WTC11 (cell line): ENCODE measurements at regions not wholly inside any gene's neighbourhood (a gene's known extent, or its start where the extent isn't known, plus 50 kb on each side); places are given as distances from the start of the nearest gene placed in this dataset.

Experiments
- ATAC-seq: fragments of 200-7000 bp; cut with Tn5 transposase; 2 replicates; pipeline ENCODE4 v1.10.0; 2021; ENCODE audit warnings: mild to moderate bottlenecking, moderate library complexity
- CTCF ChIA-PET: fragments of 300-600 bp; sonication (Branson Sonifier 250); formaldehyde crosslinking; loops from one replicate; lab custom pipeline; 2021; ENCODE audit warnings: antibody characterized with exemption; lab: Charles Lee
- POLR2A ChIA-PET: fragments of 350-600 bp; sonication (Branson Sonifier 250); formaldehyde crosslinking; loops from one replicate; lab custom pipeline; 2021; ENCODE audit warnings: antibody characterized with exemption; lab: Charles Lee
- DNase-seq: peaks from one replicate; pipeline ENCODE4 v3.0.0; 2021; ENCODE audit warnings: low spot score
- H3K27ac Mint-ChIP-seq: 2 replicates; pipeline ENCODE4 v1.8.0; 2021; ENCODE audit warnings: mixed read lengths
- H3K27me3 Mint-ChIP-seq: 2 replicates; pipeline ENCODE4 v1.8.0; 2021; ENCODE audit warnings: low read depth, mild to moderate bottlenecking, moderate library complexity, mixed read lengths
- H3K36me3 Mint-ChIP-seq: 2 replicates; pipeline ENCODE4 v1.8.0; 2021; ENCODE audit warnings: mixed read lengths
- H3K4me1 Mint-ChIP-seq: 2 replicates; pipeline ENCODE4 v1.8.0; 2022; ENCODE audit warnings: mixed read lengths
- H3K4me3 Mint-ChIP-seq: 2 replicates; pipeline ENCODE4 v1.8.0; 2021; ENCODE audit warnings: mild to moderate bottlenecking, moderate library complexity, mixed read lengths
- H3K9me3 Mint-ChIP-seq: 2 replicates; pipeline ENCODE4 v1.8.0; 2021; ENCODE audit warnings: mixed read lengths
- ATF1 ChIP-seq: sonication (generic); formaldehyde crosslinking; IDR thresholded peaks from 2 replicates; pipeline ENCODE4 v1.8.1; 2023; ENCODE audit warnings: mild to moderate bottlenecking, moderate library complexity, missing genetic modification reagents
- ELF4 ChIP-seq: sonication (generic); formaldehyde crosslinking; IDR thresholded peaks from 2 replicates; pipeline ENCODE4 v1.8.1; 2022; ENCODE audit warnings: low read depth, mild to moderate bottlenecking, moderate library complexity, missing genetic modification reagents
- ETV6 ChIP-seq: sonication (generic); formaldehyde crosslinking; IDR thresholded peaks from 2 replicates; pipeline ENCODE4 v1.8.1; 2022; ENCODE audit warnings: mild to moderate bottlenecking, missing genetic modification reagents
- FOXP1 ChIP-seq: sonication (generic); formaldehyde crosslinking; IDR thresholded peaks from 2 replicates; pipeline ENCODE4 v1.8.0; 2022; ENCODE audit warnings: missing genetic modification reagents, mild to moderate bottlenecking, moderate library complexity, borderline replicate concordance
- GABPB1 ChIP-seq: sonication (generic); formaldehyde crosslinking; IDR thresholded peaks from 2 replicates; pipeline ENCODE4 v1.8.1; 2023; ENCODE audit warnings: mild to moderate bottlenecking, missing genetic modification reagents
- NFATC4 ChIP-seq: fragments of 250-450 bp; sonication (Bioruptor Pico); IDR thresholded peaks from 2 replicates; pipeline ENCODE4 v1.9.0; 2021; ENCODE audit warnings: mild to moderate bottlenecking
- NR3C1 ChIP-seq: sonication (generic); formaldehyde crosslinking; conservative IDR thresholded peaks from 2 replicates; pipeline ENCODE4 v1.8.1; 2023; ENCODE audit warnings: low read depth, mild to moderate bottlenecking, missing genetic modification reagents
- RORB ChIP-seq: fragments of 250-450 bp; sonication (Bioruptor Pico); IDR thresholded peaks from 2 replicates; pipeline ENCODE4 v1.9.0; 2021; ENCODE audit warnings: mild to moderate bottlenecking
- SMAD4 ChIP-seq: sonication (generic); formaldehyde crosslinking; IDR thresholded peaks from 2 replicates; pipeline ENCODE4 v1.8.0; 2022; ENCODE audit warnings: mild to moderate bottlenecking, missing genetic modification reagents
- SP1 ChIP-seq: sonication (generic); formaldehyde crosslinking; conservative IDR thresholded peaks from 2 replicates; pipeline ENCODE4 v1.8.1; 2022; ENCODE audit warnings: missing genetic modification reagents
- TEAD4 ChIP-seq: sonication (generic); formaldehyde crosslinking; IDR thresholded peaks from 2 replicates; pipeline ENCODE4 v1.8.0; 2022; ENCODE audit warnings: mild to moderate bottlenecking, missing genetic modification reagents
- ZBTB21 ChIP-seq: sonication (generic); formaldehyde crosslinking; IDR thresholded peaks from 2 replicates; pipeline ENCODE4 v1.8.1; 2023; ENCODE audit warnings: mild to moderate bottlenecking, missing genetic modification reagents, borderline replicate concordance
- ZNF121 ChIP-seq: sonication (generic); formaldehyde crosslinking; IDR thresholded peaks from 2 replicates; pipeline ENCODE4 v1.8.0; 2023; ENCODE audit warnings: missing genetic modification reagents
- ZNF671 ChIP-seq: fragments of 250-450 bp; sonication (Bioruptor Pico); IDR thresholded peaks from 2 replicates; pipeline ENCODE4 v1.8.0; 2021; ENCODE audit warnings: mild to moderate bottlenecking
- TF ChIP-seq, protein P1 (sequence below): fragments of 250-450 bp; sonication (Bioruptor Pico); IDR thresholded peaks from 2 replicates; pipeline ENCODE4 v1.9.0; 2021; ENCODE audit warnings: mild to moderate bottlenecking, borderline replicate concordance
- TF ChIP-seq, protein P2 (sequence below): fragments of 250-450 bp; sonication (Bioruptor Pico); IDR thresholded peaks from 2 replicates; pipeline ENCODE4 v1.9.0; 2021; ENCODE audit warnings: mild to moderate bottlenecking
- TF ChIP-seq, protein P3 (sequence below): sonication (generic); formaldehyde crosslinking; IDR thresholded peaks from 2 replicates; pipeline ENCODE4 v1.8.1; 2022; ENCODE audit warnings: low read depth, missing genetic modification reagents, borderline replicate concordance
- TF ChIP-seq, protein P4 (sequence below): fragments of 250-450 bp; sonication (Bioruptor Pico); IDR thresholded peaks from 2 replicates; pipeline ENCODE4 v2.1.2; 2022; ENCODE audit warnings: mild to moderate bottlenecking, moderate library complexity
- TF ChIP-seq, protein P5 (sequence below): sonication (generic); formaldehyde crosslinking; IDR thresholded peaks from 2 replicates; pipeline ENCODE4 v1.8.1; 2022; ENCODE audit warnings: mild to moderate bottlenecking, missing genetic modification reagents, moderate library complexity, borderline replicate concordance
- TF ChIP-seq, protein P6 (sequence below): sonication (generic); formaldehyde crosslinking; IDR thresholded peaks from 2 replicates; pipeline ENCODE4 v1.8.1; 2022; ENCODE audit warnings: missing genetic modification reagents, borderline replicate concordance
- TF ChIP-seq, protein P7 (sequence below): fragments of 250-450 bp; sonication (Bioruptor Pico); conservative IDR thresholded peaks from 2 replicates; pipeline ENCODE4 v1.9.0; 2021; ENCODE audit warnings: mild to moderate bottlenecking

DNA sequence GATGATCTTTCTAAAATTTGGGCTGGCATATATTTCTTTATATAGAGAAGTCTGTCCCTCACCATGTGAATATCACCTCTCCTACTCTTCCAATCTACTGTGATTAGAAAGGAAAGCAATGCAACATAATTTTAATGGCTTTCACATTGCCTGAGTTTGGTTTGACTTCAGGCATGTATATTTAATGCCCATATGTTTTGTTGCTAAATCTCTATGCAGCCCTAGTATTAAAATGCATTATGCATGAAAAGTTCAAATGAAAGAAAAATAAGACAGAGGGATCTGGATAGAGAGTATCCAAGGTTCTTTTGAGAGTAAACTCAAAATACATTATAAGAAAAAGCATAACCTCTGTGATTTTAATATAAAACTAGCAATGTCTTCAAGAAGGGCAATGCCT lies 518.3 kb downstream of the PRR16 start:
- no peak for ATAC-seq
- Mint-ChIP-seq H3K27me3 (no peaks in the 10 kb centered on the region), H3K4me1 (no peaks in the 10 kb centered on the region), H3K36me3 (no peaks in the 10 kb centered on the region), H3K4me3 (no peak overlapping the region), H3K9me3 (no peaks in the 10 kb centered on the region), H3K27ac (no peak overlapping the region)
- TF ChIP-seq, protein P1, sequence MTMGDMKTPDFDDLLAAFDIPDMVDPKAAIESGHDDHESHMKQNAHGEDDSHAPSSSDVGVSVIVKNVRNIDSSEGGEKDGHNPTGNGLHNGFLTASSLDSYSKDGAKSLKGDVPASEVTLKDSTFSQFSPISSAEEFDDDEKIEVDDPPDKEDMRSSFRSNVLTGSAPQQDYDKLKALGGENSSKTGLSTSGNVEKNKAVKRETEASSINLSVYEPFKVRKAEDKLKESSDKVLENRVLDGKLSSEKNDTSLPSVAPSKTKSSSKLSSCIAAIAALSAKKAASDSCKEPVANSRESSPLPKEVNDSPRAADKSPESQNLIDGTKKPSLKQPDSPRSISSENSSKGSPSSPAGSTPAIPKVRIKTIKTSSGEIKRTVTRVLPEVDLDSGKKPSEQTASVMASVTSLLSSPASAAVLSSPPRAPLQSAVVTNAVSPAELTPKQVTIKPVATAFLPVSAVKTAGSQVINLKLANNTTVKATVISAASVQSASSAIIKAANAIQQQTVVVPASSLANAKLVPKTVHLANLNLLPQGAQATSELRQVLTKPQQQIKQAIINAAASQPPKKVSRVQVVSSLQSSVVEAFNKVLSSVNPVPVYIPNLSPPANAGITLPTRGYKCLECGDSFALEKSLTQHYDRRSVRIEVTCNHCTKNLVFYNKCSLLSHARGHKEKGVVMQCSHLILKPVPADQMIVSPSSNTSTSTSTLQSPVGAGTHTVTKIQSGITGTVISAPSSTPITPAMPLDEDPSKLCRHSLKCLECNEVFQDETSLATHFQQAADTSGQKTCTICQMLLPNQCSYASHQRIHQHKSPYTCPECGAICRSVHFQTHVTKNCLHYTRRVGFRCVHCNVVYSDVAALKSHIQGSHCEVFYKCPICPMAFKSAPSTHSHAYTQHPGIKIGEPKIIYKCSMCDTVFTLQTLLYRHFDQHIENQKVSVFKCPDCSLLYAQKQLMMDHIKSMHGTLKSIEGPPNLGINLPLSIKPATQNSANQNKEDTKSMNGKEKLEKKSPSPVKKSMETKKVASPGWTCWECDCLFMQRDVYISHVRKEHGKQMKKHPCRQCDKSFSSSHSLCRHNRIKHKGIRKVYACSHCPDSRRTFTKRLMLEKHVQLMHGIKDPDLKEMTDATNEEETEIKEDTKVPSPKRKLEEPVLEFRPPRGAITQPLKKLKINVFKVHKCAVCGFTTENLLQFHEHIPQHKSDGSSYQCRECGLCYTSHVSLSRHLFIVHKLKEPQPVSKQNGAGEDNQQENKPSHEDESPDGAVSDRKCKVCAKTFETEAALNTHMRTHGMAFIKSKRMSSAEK = no peak
- TF ChIP-seq, protein P2, sequence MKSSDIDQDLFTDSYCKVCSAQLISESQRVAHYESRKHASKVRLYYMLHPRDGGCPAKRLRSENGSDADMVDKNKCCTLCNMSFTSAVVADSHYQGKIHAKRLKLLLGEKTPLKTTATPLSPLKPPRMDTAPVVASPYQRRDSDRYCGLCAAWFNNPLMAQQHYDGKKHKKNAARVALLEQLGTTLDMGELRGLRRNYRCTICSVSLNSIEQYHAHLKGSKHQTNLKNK (CRISPR knock-in tag) = no peak
- TF ChIP-seq, protein P3, sequence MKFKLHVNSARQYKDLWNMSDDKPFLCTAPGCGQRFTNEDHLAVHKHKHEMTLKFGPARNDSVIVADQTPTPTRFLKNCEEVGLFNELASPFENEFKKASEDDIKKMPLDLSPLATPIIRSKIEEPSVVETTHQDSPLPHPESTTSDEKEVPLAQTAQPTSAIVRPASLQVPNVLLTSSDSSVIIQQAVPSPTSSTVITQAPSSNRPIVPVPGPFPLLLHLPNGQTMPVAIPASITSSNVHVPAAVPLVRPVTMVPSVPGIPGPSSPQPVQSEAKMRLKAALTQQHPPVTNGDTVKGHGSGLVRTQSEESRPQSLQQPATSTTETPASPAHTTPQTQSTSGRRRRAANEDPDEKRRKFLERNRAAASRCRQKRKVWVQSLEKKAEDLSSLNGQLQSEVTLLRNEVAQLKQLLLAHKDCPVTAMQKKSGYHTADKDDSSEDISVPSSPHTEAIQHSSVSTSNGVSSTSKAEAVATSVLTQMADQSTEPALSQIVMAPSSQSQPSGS (CRISPR knock-in tag) = no peak
- TF ChIP-seq FOXP1 (no peak), ZBTB21 (CRISPR knock-in tag) (no peak)
- TF ChIP-seq, protein P4, sequence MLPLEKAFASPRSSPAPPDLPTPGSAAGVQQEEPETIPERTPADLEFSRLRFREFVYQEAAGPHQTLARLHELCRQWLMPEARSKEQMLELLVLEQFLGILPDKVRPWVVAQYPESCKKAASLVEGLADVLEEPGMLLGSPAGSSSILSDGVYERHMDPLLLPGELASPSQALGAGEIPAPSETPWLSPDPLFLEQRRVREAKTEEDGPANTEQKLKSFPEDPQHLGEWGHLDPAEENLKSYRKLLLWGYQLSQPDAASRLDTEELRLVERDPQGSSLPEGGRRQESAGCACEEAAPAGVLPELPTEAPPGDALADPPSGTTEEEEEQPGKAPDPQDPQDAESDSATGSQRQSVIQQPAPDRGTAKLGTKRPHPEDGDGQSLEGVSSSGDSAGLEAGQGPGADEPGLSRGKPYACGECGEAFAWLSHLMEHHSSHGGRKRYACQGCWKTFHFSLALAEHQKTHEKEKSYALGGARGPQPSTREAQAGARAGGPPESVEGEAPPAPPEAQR (CRISPR knock-in tag) = no peak
- no peak for DNase-seq
- CTCF ChIA-PET = no interaction called here
- POLR2A ChIA-PET = no interaction called here

DNA sequence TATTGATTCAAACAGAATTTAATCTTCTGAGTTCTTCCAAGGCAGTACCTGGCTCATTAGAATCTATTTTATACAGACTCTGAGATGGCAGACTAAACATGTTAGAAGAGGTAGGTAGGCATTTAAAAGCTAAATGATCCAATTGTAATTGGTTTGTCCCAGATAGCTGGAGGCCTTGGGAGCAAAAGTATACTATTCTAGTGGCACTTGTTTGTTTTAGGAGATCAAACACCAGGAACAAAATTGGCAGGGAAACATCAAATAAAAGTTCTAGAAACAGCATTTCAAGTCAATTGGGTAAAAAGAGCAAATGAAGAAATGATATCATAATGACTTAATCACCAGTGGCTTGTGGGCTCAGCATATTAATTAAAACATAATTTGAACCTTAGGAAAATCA lies 521.4 kb downstream of the PRR16 start:
- TF ChIP-seq NFATC4 (CRISPR knock-in tag) (no peak), ATF1 (CRISPR knock-in tag) (no peak), SP1 (CRISPR knock-in tag) (no peak), TEAD4 (no peak), ZNF121 (CRISPR knock-in tag) (no peak), RORB (no peak), SMAD4 (CRISPR knock-in tag) (no peak), NR3C1 (CRISPR knock-in tag) (no peak), GABPB1 (CRISPR knock-in tag) (no peak), ETV6 (no peak), ELF4 (CRISPR knock-in tag) (no peak), ZNF671 (CRISPR knock-in tag) (no peak)
- TF ChIP-seq, protein P5, sequence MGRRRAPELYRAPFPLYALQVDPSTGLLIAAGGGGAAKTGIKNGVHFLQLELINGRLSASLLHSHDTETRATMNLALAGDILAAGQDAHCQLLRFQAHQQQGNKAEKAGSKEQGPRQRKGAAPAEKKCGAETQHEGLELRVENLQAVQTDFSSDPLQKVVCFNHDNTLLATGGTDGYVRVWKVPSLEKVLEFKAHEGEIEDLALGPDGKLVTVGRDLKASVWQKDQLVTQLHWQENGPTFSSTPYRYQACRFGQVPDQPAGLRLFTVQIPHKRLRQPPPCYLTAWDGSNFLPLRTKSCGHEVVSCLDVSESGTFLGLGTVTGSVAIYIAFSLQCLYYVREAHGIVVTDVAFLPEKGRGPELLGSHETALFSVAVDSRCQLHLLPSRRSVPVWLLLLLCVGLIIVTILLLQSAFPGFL = no peak
- TF ChIP-seq, protein P6, sequence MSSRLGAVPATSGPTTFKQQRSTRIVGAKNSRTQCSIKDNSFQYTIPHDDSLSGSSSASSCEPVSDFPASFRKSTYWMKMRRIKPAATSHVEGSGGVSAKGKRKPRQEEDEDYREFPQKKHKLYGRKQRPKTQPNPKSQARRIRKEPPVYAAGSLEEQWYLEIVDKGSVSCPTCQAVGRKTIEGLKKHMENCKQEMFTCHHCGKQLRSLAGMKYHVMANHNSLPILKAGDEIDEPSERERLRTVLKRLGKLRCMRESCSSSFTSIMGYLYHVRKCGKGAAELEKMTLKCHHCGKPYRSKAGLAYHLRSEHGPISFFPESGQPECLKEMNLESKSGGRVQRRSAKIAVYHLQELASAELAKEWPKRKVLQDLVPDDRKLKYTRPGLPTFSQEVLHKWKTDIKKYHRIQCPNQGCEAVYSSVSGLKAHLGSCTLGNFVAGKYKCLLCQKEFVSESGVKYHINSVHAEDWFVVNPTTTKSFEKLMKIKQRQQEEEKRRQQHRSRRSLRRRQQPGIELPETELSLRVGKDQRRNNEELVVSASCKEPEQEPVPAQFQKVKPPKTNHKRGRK (CRISPR knock-in tag) = no peak
- TF ChIP-seq, protein P7, sequence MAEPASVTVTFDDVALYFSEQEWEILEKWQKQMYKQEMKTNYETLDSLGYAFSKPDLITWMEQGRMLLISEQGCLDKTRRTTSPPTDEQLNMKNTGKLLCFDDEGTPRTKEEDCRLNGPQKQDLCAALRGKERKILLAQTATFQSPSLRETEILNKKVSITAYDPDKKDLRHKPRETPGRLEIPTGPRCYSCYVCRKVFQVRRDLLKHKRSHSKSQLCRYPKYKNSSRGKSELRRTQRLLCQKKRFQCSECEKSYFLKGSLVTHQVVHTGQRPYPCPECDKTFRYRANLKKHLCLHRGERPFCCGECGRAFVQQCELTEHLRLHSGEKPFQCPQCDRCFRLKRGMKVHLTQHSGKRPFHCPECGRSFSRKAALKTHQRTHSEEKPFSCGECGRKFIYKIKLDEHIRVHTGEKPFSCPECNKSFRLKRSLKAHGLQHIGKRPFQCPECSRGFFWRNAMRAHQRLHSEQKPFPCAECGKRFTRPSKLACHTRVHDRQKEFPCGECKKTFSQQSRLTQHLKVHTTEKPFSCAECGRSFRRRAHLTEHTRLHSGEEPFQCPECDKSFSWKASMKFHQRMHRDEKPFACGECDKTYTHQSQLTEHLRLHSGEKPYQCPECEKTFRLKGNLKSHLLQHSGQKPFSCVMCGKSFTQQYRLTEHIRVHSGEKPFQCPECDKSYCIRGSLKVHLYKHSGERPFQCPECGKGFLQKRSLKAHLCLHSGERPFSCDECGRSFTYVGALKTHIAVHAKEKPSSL = no peak
- TF ChIP-seq, protein P3 (CRISPR knock-in tag) = no peak
- CTCF ChIA-PET = no interaction called here
- no peak overlapping the region for H3K4me3 Mint-ChIP-seq
- no peaks in the 10 kb centered on the region for H3K36me3 Mint-ChIP-seq
- POLR2A ChIA-PET = no interaction called here
- H3K27ac Mint-ChIP-seq = no peak overlapping the region
- ATAC-seq = no peak
- H3K9me3 Mint-ChIP-seq = no peaks in the 10 kb centered on the region
- DNase-seq = no peak
- H3K4me1 Mint-ChIP-seq = no peaks in the 10 kb centered on the region
- no peaks in the 10 kb centered on the region for H3K27me3 Mint-ChIP-seq
